HEK293 (cell line): ENCODE measurements at regions not wholly inside any gene's neighbourhood (a gene's known extent, or its start where the extent isn't known, plus 50 kb on each side); places are given as distances from the start of the nearest gene placed in this dataset.

ENCODE experiments used
- CTCF ChIA-PET: fragments of 350-600 bp; formaldehyde crosslinking; extraction: SDS; loops from one replicate; lab custom pipeline; 2021; ENCODE audit warnings: antibody characterized with exemption; lab: Yijun Ruan, JAX
- POLR2A ChIA-PET: fragments of 300-600 bp; formaldehyde crosslinking; extraction: SDS; loops from one replicate; lab custom pipeline; 2020; ENCODE audit warnings: antibody characterized with exemption, inconsistent platforms; lab: Yijun Ruan, JAX
- H3K27ac ChIP-seq: fragments of 200-500 bp; sonication (Bioruptor generic); 2 replicates; pipeline ENCODE4 v1.5.1; 2014; ENCODE audit warnings: low read depth, low read length, control low read depth, inconsistent platforms; ENCODE audit errors: extremely low read depth
- H3K36me3 ChIP-seq, 2 experiments: fragments of 200-500 bp in 1 of 2; sonication (Bioruptor generic) in 1 of 2; 1 replicate in 1 of 2; 2 replicates in 1 of 2; pipeline ENCODE4 v1.5.1; 2014 to 2017; ENCODE audit warnings: inconsistent platforms in 2 of 2, low read length in 2 of 2; ENCODE audit not compliant: control insufficient read depth in 2 of 2, insufficient read depth in 1 of 2
- H3K4me1 ChIP-seq: fragments of 200-500 bp; sonication (Bioruptor generic); 2 replicates; pipeline ENCODE4 v1.5.1; 2014; ENCODE audit warnings: mild to moderate bottlenecking, low read length, inconsistent platforms; ENCODE audit not compliant: control insufficient read depth, insufficient read depth
- H3K4me3 ChIP-seq: 2 replicates; pipeline ENCODE4 v1.5.1; 2011; ENCODE audit warnings: low read depth, mild to moderate bottlenecking, control low read depth, low read length, moderate library complexity
- H3K9me3 ChIP-seq: fragments of 200-500 bp; sonication (Bioruptor generic); 2 replicates; pipeline ENCODE4 v1.5.1; 2014; ENCODE audit warnings: low read depth, low read length, inconsistent platforms; ENCODE audit not compliant: control insufficient read depth, insufficient read depth
- GLI4 ChIP-seq: fragments of 450-650 bp; formaldehyde crosslinking; IDR thresholded peaks from 2 replicates; pipeline ENCODE4 v1.5.1; 2016; ENCODE audit warnings: missing biosample characterization, missing genetic modification characterization
- GLIS2 ChIP-seq: fragments of 450-650 bp; formaldehyde crosslinking; IDR thresholded peaks from 2 replicates; pipeline ENCODE4 v1.5.1; 2016; ENCODE audit warnings: missing biosample characterization, missing genetic modification characterization
- MZF1 ChIP-seq: fragments of 450-650 bp; formaldehyde crosslinking; IDR thresholded peaks from 2 replicates; pipeline ENCODE4 v1.5.1; 2017; ENCODE audit warnings: missing biosample characterization, missing genetic modification characterization, borderline replicate concordance
- PRDM2 ChIP-seq: fragments of 450-650 bp; formaldehyde crosslinking; IDR thresholded peaks from 2 replicates; pipeline ENCODE4 v1.5.1; 2016; ENCODE audit warnings: missing biosample characterization, missing genetic modification characterization, borderline replicate concordance
- TRIM28 ChIP-seq: IDR thresholded peaks from 2 replicates; pipeline ENCODE4 v1.6.1; 2011; ENCODE audit warnings: low read length, control low read depth, borderline replicate concordance
- ZBTB48 ChIP-seq: fragments of 450-650 bp; formaldehyde crosslinking; IDR thresholded peaks from 2 replicates; pipeline ENCODE4 v1.5.1; 2016; ENCODE audit warnings: missing biosample characterization, missing genetic modification characterization
- ZBTB49 ChIP-seq: fragments of 450-650 bp; formaldehyde crosslinking; IDR thresholded peaks from 2 replicates; pipeline ENCODE4 v1.5.1; 2016; ENCODE audit warnings: missing biosample characterization, missing genetic modification characterization, low read depth
- ZBTB7A ChIP-seq: fragments of 450-650 bp; formaldehyde crosslinking; IDR thresholded peaks from 2 replicates; pipeline ENCODE4 v1.5.1; 2016; ENCODE audit warnings: low read depth, missing biosample characterization, missing genetic modification characterization
- ZNF18 ChIP-seq: fragments of 450-650 bp; formaldehyde crosslinking; IDR thresholded peaks from 2 replicates; pipeline ENCODE4 v1.5.1; 2016; ENCODE audit warnings: missing biosample characterization, missing genetic modification characterization
- ZNF223 ChIP-seq: fragments of 450-650 bp; formaldehyde crosslinking; IDR thresholded peaks from 2 replicates; pipeline ENCODE4 v1.5.1; 2016; ENCODE audit warnings: missing biosample characterization, missing genetic modification characterization
- ZNF292 ChIP-seq: fragments of 450-650 bp; formaldehyde crosslinking; IDR thresholded peaks from 2 replicates; pipeline ENCODE4 v1.5.1; 2016; ENCODE audit warnings: low read depth, missing biosample characterization, missing genetic modification characterization, borderline replicate concordance
- ZNF366 ChIP-seq: fragments of 450-650 bp; formaldehyde crosslinking; conservative IDR thresholded peaks from 2 replicates; pipeline ENCODE4 v1.5.1; 2016; ENCODE audit warnings: missing biosample characterization, missing genetic modification characterization
- ZNF37A ChIP-seq: fragments of 450-650 bp; IDR thresholded peaks from 2 replicates; pipeline ENCODE4 v1.5.1; 2018; ENCODE audit warnings: missing biosample characterization, missing genetic modification characterization
- ZNF391 ChIP-seq: fragments of 450-650 bp; formaldehyde crosslinking; IDR thresholded peaks from 2 replicates; pipeline ENCODE4 v1.5.1; 2016; ENCODE audit warnings: low read depth, missing biosample characterization, missing genetic modification characterization, borderline replicate concordance
- ZNF449 ChIP-seq: fragments of 450-650 bp; formaldehyde crosslinking; IDR thresholded peaks from 2 replicates; pipeline ENCODE4 v1.5.1; 2017; ENCODE audit warnings: missing biosample characterization, mild to moderate bottlenecking, missing genetic modification characterization, moderate library complexity
- ZNF48 ChIP-seq: fragments of 450-650 bp; formaldehyde crosslinking; IDR thresholded peaks from 2 replicates; pipeline ENCODE4 v1.5.1; 2016; ENCODE audit warnings: missing biosample characterization, missing genetic modification characterization
- ZNF621 ChIP-seq: fragments of 450-650 bp; formaldehyde crosslinking; IDR thresholded peaks from 2 replicates; pipeline ENCODE4 v1.5.1; 2017; ENCODE audit warnings: missing biosample characterization, missing genetic modification characterization
- ZNF747 ChIP-seq: fragments of 450-650 bp; formaldehyde crosslinking; IDR thresholded peaks from 2 replicates; pipeline ENCODE4 v1.5.1; 2016; ENCODE audit warnings: missing biosample characterization, missing genetic modification characterization
- ZSCAN30 ChIP-seq: fragments of 450-650 bp; IDR thresholded peaks from 2 replicates; pipeline ENCODE4 v1.5.1; 2018; ENCODE audit warnings: missing biosample characterization, mild to moderate bottlenecking, missing genetic modification characterization, moderate library complexity

- ChIA-PET POLR2A (no interaction called here), CTCF (no interaction called here)
- no peak for TF ChIP-seq ZNF292 (tag by site-specific recombination)
- TF ChIP-seq ZNF37A (tag by site-specific recombination) = no peak
- no peak for TF ChIP-seq ZBTB48
- TF ChIP-seq ZNF391 (tag by site-specific recombination) = no peak
- TF ChIP-seq ZBTB49 (tag by site-specific recombination) = no peak
- TF ChIP-seq ZNF223 = no peak
- TF ChIP-seq TRIM28 = no peak
- no peak for TF ChIP-seq ZNF747 (tag by site-specific recombination)
- no peak for TF ChIP-seq ZNF18
- no peak for TF ChIP-seq ZBTB7A (tag by site-specific recombination)
- TF ChIP-seq GLI4 = no peak
- no peak for TF ChIP-seq MZF1 (tag by site-specific recombination)
- no peak for TF ChIP-seq ZNF449 (tag by site-specific recombination)
- no peak for TF ChIP-seq ZNF48 (tag by site-specific recombination)
- no peak for TF ChIP-seq GLIS2 (tag by site-specific recombination)
- TF ChIP-seq ZNF621 (tag by site-specific recombination) = no peak
- no peak for TF ChIP-seq ZSCAN30
- TF ChIP-seq ZNF366 (tag by site-specific recombination) = no peak
- no peak for TF ChIP-seq PRDM2 (tag by site-specific recombination)
- Histone ChIP-seq H3K4me1 (no peaks in the 10 kb centered on the region), H3K36me3 (no peaks in the 10 kb centered on the region), H3K27ac (no peak overlapping the region), H3K4me3 (no peak overlapping the region), H3K9me3 (no peaks in the 10 kb centered on the region)
Measured at GRCh38 chr5:6943197-6944112, 230.2 kb downstream of the TENT4A start.
